GM12801 (cell line): ENCODE measurements at regions not wholly inside any gene's neighbourhood (a gene's known extent, or its start where the extent isn't known, plus 50 kb on each side); places are given as distances from the start of the nearest gene placed in this dataset.

Experiments used
- CTCF ChIP-seq: IDR thresholded peaks from one replicate; pipeline ENCODE4 v1.5.1; 2011; ENCODE audit warnings: control low read depth; ENCODE audit not compliant: insufficient read length; ENCODE audit errors: extremely low read depth

- TF ChIP-seq CTCF, result no peak
Observed at GRCh38 chr12:59122784-59123183, 202.5 kb upstream of the LRIG3 start.

- TF ChIP-seq CTCF, result no peak
Observed at GRCh38 chr12:59121451-59121850, 201.1 kb upstream of the LRIG3 start.

- no peak for TF ChIP-seq CTCF
Observed at GRCh38 chr12:59119676-59120075, 199.4 kb upstream of the LRIG3 start.

- no peak for TF ChIP-seq CTCF
Observed at GRCh38 chr12:59118356-59118755, 198.1 kb upstream of the LRIG3 start.

GRCh38 chr12:59115995-59116394 is 195.7 kb upstream of the LRIG3 start:
- no peak for TF ChIP-seq CTCF

GRCh38 chr12:59115526-59115925 is 195.2 kb upstream of the LRIG3 start:
- TF ChIP-seq CTCF, result no peak

- no peak for TF ChIP-seq CTCF
Observed at GRCh38 chr12:59113831-59114615, 193.7 kb upstream of the LRIG3 start.
